ENCODE measurements at regions not wholly inside any gene's neighbourhood (a gene's known extent, or its start where the extent isn't known, plus 50 kb on each side); places are given as distances from the start of the nearest gene placed in this dataset.

DNA sequence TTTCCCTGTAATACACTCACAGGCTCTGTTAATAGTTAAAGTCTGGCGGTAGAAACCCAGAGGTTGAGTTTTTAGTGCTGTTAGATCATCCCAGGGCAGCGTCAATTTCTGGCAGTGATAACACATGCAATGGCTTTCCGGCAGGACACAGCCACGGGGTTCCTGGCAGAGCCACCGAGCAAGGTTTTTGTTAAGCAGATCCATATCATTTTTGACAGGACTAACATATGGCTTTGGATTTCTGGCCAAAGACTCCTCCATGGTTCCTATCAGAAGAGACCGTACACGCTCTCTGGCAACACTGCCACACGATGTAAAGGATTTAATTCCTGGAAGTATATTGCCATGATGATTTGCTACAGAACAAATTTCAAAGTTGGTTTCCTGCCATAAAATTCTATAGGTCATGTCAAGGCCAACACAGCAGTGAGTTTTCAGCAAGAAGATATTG lies 854.3 kb downstream of the LRRTM4 start:
- H3K27me3 ChIP-seq (ENCODE audit: insufficient read depth, low read length): no peaks in the 10 kb centered on the region
- RAD21 ChIA-PET (ENCODE audit: low non-redundant PET in 1 of 2, low total read pairs in 2 of 2, uncharacterized antibody in 2 of 2, unreplicated experiment in 2 of 2): no interaction called here
- no peaks in the 10 kb centered on the region for H3K79me2 ChIP-seq (ENCODE audit: insufficient read depth, low read length)
- ATAC-seq: no peak
- DNase-seq (ENCODE audit: low read depth, low spot score): no peak
- peaks cover 13 to 15% of the 10 kb centered on the region in 2 experiments; a peak in 2 of 4 replicates for H3K9me3 ChIP-seq (ENCODE audit: control insufficient read depth in 1 of 2, insufficient read depth in 1 of 2, low read depth in 1 of 2, low read length in 2 of 2)
- H4K20me1 ChIP-seq (ENCODE audit: insufficient read depth): no peaks in the 10 kb centered on the region
- CTCF ChIA-PET: no interaction called here
- no peak overlapping the region for H2AFZ ChIP-seq (ENCODE audit: low read depth, low read length, poor library complexity, severe bottlenecking)
- H3K9me2 ChIP-seq (ENCODE audit: insufficient read depth): no peaks in the 10 kb centered on the region
- POLR2A ChIA-PET: no interaction called here
- no TSS peak for BruUV-seq (replicated peaks)
- no peaks in the 10 kb centered on the region for H3K4me1 ChIP-seq (ENCODE audit: control insufficient read depth in 1 of 2, insufficient read depth in 2 of 2, low read length in 2 of 2)
- H3K27ac ChIP-seq (ENCODE audit: low read depth, low read length): no peak overlapping the region
- TF ChIP-seq EZH2 (IDR thresholded peaks at IDR 0.05) (no peak), CEBPB (IDR thresholded peaks at IDR 0.05; ENCODE audit: low read depth) (no peak), FOSL1 (IDR thresholded peaks at IDR 0.05; ENCODE audit: low read depth) (no peak), POLR2AphosphoS5 (IDR thresholded peaks at IDR 0.05; ENCODE audit: low read depth, low read length) (no peak), ZNF274 (IDR thresholded peaks at IDR 0.05; ENCODE audit: low read depth, low read length) (no peak), RAD21 (IDR thresholded peaks at IDR 0.05; ENCODE audit: low read depth) (no peak), CBX3 (IDR thresholded peaks at IDR 0.05; ENCODE audit: low read depth) (no peak), POLR2A (IDR thresholded peaks at IDR 0.05; ENCODE audit: borderline replicate concordance, extremely low read depth, insufficient read depth, insufficient read length) (no peak), EZH2phosphoT487 (IDR thresholded peaks at IDR 0.05; ENCODE audit: borderline replicate concordance) (no peak), EGR1 (IDR thresholded peaks at IDR 0.05; ENCODE audit: low read depth) (no peak), SIN3A (IDR thresholded peaks at IDR 0.05; ENCODE audit: low read depth) (no peak), ZFX (IDR thresholded peaks at IDR 0.05) (no peak), YY1 (IDR thresholded peaks at IDR 0.05; ENCODE audit: extremely low read depth, insufficient replicate concordance, low read depth, low read length) (no peak), TCF7L2 (IDR thresholded peaks at IDR 0.05; ENCODE audit: borderline replicate concordance, extremely low read depth, insufficient read depth, insufficient read length) (no peak)
- TF ChIP-seq, protein P1, sequence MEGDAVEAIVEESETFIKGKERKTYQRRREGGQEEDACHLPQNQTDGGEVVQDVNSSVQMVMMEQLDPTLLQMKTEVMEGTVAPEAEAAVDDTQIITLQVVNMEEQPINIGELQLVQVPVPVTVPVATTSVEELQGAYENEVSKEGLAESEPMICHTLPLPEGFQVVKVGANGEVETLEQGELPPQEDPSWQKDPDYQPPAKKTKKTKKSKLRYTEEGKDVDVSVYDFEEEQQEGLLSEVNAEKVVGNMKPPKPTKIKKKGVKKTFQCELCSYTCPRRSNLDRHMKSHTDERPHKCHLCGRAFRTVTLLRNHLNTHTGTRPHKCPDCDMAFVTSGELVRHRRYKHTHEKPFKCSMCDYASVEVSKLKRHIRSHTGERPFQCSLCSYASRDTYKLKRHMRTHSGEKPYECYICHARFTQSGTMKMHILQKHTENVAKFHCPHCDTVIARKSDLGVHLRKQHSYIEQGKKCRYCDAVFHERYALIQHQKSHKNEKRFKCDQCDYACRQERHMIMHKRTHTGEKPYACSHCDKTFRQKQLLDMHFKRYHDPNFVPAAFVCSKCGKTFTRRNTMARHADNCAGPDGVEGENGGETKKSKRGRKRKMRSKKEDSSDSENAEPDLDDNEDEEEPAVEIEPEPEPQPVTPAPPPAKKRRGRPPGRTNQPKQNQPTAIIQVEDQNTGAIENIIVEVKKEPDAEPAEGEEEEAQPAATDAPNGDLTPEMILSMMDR (IDR thresholded peaks at IDR 0.05 in 2 of 3, conservative IDR thresholded peaks at IDR 0.05 in 1 of 3; ENCODE audit: borderline replicate concordance in 1 of 3, insufficient read depth in 1 of 3, low read depth in 2 of 3, low read length in 2 of 3): no peak
- TF ChIP-seq, protein P2, sequence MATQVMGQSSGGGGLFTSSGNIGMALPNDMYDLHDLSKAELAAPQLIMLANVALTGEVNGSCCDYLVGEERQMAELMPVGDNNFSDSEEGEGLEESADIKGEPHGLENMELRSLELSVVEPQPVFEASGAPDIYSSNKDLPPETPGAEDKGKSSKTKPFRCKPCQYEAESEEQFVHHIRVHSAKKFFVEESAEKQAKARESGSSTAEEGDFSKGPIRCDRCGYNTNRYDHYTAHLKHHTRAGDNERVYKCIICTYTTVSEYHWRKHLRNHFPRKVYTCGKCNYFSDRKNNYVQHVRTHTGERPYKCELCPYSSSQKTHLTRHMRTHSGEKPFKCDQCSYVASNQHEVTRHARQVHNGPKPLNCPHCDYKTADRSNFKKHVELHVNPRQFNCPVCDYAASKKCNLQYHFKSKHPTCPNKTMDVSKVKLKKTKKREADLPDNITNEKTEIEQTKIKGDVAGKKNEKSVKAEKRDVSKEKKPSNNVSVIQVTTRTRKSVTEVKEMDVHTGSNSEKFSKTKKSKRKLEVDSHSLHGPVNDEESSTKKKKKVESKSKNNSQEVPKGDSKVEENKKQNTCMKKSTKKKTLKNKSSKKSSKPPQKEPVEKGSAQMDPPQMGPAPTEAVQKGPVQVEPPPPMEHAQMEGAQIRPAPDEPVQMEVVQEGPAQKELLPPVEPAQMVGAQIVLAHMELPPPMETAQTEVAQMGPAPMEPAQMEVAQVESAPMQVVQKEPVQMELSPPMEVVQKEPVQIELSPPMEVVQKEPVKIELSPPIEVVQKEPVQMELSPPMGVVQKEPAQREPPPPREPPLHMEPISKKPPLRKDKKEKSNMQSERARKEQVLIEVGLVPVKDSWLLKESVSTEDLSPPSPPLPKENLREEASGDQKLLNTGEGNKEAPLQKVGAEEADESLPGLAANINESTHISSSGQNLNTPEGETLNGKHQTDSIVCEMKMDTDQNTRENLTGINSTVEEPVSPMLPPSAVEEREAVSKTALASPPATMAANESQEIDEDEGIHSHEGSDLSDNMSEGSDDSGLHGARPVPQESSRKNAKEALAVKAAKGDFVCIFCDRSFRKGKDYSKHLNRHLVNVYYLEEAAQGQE (IDR thresholded peaks at IDR 0.05; ENCODE audit: low read depth): no peak
- TF ChIP-seq, protein P3, sequence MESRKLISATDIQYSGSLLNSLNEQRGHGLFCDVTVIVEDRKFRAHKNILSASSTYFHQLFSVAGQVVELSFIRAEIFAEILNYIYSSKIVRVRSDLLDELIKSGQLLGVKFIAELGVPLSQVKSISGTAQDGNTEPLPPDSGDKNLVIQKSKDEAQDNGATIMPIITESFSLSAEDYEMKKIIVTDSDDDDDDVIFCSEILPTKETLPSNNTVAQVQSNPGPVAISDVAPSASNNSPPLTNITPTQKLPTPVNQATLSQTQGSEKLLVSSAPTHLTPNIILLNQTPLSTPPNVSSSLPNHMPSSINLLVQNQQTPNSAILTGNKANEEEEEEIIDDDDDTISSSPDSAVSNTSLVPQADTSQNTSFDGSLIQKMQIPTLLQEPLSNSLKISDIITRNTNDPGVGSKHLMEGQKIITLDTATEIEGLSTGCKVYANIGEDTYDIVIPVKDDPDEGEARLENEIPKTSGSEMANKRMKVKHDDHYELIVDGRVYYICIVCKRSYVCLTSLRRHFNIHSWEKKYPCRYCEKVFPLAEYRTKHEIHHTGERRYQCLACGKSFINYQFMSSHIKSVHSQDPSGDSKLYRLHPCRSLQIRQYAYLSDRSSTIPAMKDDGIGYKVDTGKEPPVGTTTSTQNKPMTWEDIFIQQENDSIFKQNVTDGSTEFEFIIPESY (IDR thresholded peaks at IDR 0.05; ENCODE audit: extremely low read depth, insufficient replicate concordance, low read length): no peak
- TF ChIP-seq, protein P4, sequence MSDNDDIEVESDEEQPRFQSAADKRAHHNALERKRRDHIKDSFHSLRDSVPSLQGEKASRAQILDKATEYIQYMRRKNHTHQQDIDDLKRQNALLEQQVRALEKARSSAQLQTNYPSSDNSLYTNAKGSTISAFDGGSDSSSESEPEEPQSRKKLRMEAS (IDR thresholded peaks at IDR 0.05): no peak
- TF ChIP-seq, protein P5, sequence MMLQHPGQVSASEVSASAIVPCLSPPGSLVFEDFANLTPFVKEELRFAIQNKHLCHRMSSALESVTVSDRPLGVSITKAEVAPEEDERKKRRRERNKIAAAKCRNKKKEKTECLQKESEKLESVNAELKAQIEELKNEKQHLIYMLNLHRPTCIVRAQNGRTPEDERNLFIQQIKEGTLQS (IDR thresholded peaks at IDR 0.05): no peak
- no peak overlapping the region for H3K9ac ChIP-seq (ENCODE audit: low read length)
- H3K4me2 ChIP-seq (ENCODE audit: low read length): no peak overlapping the region
- intact Hi-C loops (cut with micrococcal nuclease): no loop called here
- no peaks in the 10 kb centered on the region for H3K36me3 ChIP-seq (ENCODE audit: control insufficient read depth in 1 of 2, insufficient read depth in 2 of 2, low read length in 2 of 2)
- no peak overlapping the region for H3K4me3 ChIP-seq (replicated peaks in 1 of 2; ENCODE audit: low read depth in 1 of 2, low read length in 2 of 2)
